OCI-M2 (cell line): ENCODE measurements at regions not wholly inside any gene's neighbourhood (a gene's known extent, or its start where the extent isn't known, plus 50 kb on each side); places are given as distances from the start of the nearest gene placed in this dataset.
"Not testable (repeated sequence)": the region's sequence is repeated elsewhere in the genome, so short reads cannot be mapped to it uniquely, and the experiment has no call there.

Experiments
- DNase-seq: peaks from one replicate; lab custom pipeline; 2025; ENCODE audit not compliant: unreplicated experiment; lab: John Stamatoyannopoulos, UW

DNA sequence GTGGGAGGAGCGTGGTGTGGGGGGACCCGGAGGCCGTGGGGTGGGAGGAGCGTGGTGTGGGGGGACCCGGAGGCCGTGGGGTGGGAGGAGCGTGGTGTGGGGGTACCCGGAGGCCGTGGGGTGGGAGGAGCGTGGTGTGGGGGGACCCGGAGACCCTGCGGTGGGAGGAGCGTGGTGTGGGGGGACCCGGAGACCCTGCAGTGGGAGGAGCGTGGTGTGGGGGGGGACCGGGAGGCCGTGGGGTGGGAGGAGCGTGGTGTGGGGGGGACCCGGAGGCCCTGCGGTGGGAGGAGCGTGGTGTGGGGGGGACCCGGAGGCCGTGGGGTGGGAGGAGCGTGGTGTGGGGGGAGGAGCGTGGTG, 203.5 kb downstream of the DLL1 start:
- DNase-seq: not testable (repeated sequence)

- DNase-seq: no peak
These were observed 204.0 kb downstream of the DLL1 start for GRCh38 chr6:170086639-170087420.

- DNase-seq: no peak
These were observed 205.1 kb downstream of the DLL1 start for GRCh38 chr6:170085475-170086401.

DNA sequence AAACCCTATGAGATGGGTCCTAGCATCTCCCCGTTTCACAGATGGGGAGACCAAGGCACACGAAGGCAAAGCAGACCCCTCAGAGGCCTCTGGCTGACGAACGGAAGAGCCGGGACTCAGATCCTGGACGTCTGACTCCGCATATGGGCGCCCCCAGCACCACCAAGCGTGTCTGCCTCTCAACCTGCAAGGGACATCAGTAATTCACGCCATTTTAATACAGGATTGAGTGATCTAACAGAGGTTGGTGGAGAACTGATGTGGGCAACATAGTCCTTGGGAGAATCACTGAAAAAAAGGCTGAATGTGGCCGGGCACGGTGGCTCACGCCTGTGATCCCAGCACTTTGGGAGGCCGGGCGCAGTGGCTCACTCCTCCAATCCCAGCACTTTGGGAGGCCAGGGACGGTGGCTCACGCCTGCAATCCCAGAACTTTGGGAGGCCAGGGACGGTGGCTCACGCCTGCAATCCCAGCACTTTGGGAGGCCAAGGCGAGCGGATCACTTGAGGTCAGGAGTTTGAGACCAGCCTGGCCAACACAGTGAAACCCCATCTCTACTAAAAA, 206.6 kb downstream of the DLL1 start:
- no peak for DNase-seq

- no peak for DNase-seq
These were observed 207.4 kb downstream of the DLL1 start for GRCh38 chr6:170083236-170084051.

DNA sequence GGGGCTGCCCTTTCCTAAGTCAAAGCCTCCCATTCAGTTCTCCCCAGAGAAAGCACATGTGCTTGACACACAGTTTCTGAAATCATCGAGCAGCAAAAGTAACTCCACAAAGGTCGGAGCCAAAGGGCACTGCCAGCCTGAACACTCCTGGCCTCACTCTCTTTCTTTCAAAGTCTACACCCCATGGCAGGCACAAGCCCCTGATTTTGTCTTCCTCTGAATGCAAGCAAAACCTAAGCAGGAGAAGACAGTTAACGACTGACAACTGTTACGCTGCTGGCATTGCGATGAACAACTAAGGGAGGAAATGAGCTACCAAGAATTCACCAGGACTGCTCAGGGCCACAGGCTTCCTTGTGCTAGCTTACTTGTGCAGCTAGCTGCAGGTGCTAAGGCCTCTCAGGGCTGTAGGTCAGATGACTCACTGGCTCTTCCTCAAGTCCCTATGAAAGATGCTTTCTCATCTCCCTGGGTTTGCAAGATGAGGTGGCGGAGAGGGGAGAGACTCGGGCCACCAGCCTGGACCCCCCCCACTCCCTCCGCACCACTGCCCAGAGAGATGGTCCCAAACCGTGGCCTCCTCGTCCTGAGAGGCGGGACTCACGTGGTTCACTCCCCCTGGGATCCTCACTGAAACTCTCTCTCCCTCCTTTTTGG, 208.2 kb downstream of the DLL1 start:
- DNase-seq: no peak

GRCh38 chr6:170082067-170082466, 208.8 kb downstream of the DLL1 start:
- DNase-seq: no peak

GRCh38 chr6:170081556-170081955, 209.3 kb downstream of the DLL1 start:
- no peak for DNase-seq

GRCh38 chr6:170080828-170081371, 210.0 kb downstream of the DLL1 start:
- DNase-seq: no peak

GRCh38 chr6:170080169-170080827, 210.6 kb downstream of the DLL1 start:
- DNase-seq: no peak

- DNase-seq: no peak
These were observed 214.3 kb downstream of the DLL1 start for GRCh38 chr6:170076466-170077165.

GRCh38 chr6:170075659-170076223, 215.1 kb downstream of the DLL1 start:
- no peak for DNase-seq

GRCh38 chr6:170074907-170075306, 216.0 kb downstream of the DLL1 start:
- no peak for DNase-seq

DNA sequence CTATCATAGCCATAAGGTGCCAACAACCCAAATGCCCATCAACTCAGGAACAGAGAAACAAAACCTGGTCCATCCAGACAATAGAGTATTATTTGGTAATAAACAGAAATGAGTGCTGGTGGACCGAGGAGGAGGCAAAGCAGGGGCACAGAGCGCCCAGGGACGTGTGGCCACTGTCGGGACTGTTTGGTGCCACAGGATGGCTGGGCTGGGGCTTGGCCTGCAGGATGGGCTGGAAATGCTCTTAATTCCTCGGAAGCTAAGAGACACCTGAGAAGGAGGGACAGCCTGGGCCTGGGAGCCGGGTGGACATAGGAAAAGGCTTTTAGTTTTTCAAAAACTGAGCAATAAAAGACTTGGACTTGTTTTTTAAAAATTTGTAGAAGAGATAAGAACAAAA, 216.4 kb downstream of the DLL1 start:
- no peak for DNase-seq

DNA sequence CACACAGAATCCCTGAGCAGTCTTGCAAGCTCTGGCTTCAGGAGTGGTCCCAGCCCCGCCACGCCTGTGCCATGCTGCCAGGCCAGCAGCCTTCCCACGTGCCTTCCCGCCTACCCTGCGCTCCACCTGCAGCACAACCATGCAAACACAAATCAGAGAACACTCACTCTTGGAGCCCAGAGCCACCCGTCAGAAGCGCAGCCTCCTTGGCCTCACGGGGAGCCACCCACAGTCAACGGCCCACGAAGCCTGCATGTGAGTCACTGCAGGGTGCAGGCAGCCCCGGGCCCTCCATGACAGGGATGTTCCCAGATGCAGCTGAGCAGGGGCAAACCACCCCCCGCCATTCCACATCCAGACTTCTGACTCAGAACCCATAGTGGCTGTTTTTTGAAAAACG, 217.0 kb downstream of the DLL1 start:
- no peak for DNase-seq

- DNase-seq: no peak
These were observed 218.6 kb downstream of the DLL1 start for GRCh38 chr6:170072246-170072645.

- DNase-seq: no peak
These were observed 221.3 kb downstream of the DLL1 start for GRCh38 chr6:170069611-170070010.

GRCh38 chr6:170068496-170068895, 222.4 kb downstream of the DLL1 start:
- DNase-seq: no peak

GRCh38 chr6:170067923-170068360, 222.9 kb downstream of the DLL1 start:
- no peak for DNase-seq
